ENCODE measurements at regions not wholly inside any gene's neighbourhood (a gene's known extent, or its start where the extent isn't known, plus 50 kb on each side); places are given as distances from the start of the nearest gene placed in this dataset.
"Not testable (repeated sequence)": the region's sequence is repeated elsewhere in the genome, so short reads cannot be mapped to it uniquely, and the experiment has no call there.

DNA sequence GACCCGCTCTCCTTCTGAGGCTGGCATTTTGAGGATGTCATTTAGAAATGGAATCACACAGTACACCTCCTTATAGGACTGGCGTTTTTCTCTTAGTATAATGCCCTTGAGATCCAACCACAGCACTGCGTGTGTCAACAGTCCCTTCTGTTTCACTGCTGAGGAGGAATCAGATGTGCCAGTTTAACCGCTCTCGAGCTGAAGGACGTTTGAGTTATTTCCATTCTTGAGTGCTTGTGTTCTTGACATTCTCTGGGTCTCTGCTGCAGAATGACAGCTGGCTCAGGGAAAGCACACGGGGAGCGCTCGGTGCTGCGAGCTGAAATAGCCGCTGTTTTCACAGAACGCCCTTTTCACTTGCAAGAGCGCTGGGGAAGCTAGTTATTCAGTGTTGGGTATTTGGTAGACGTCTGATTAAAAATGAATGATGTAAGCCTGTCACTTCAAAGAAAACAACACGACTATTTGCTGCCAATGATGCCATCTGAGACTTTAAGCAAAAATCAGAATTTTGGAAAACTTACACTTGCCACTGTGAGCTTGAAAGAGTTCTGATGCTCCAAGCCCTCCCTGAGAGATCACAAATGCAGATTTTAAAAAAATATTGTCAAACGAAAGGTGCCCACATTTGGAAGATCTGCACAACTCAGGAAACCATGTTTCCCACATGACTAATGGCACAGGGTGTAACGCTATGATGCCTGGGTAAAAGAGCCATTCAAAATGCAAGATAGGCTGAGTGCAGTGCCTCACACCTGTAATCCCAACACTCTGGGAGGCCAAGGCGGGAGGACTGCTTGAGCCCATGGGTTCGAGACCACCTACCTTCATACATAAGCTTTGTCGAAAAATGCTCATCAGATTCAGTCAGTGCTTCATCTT is 5358.4 kb upstream of the TPTE start:
- H3K4me3 ChIP-seq (ENCODE audit: low read depth, low read length); DNase-seq (ENCODE audit: low read depth): not testable (repeated sequence)

DNA sequence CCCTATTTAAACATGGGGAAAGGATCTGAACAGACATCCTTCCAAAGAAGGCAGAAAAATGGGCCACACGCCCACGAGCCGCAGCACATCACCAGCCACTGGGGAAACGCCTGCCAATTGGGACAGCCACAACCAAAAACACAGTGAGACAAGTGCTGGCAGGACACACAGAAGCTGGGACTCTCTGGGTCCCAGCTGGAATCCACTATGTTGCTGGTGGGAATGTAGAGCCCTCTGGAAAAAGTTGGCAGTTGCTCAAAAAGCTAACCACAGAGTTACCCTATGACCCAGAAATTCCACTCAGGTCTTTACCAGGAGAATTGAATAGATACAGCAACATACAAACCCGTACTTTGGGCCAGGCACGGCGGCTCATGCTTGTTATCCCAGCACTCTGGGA is 5355.6 kb upstream of the TPTE start:
- not testable (repeated sequence) for H3K4me3 ChIP-seq (ENCODE audit: low read depth, low read length); DNase-seq (ENCODE audit: low read depth)
